NCI-H1092 treated with DMSO at 0.1 percent for 48 hours (cell line): ENCODE measurements at regions not wholly inside any gene's neighbourhood (a gene's known extent, or its start where the extent isn't known, plus 50 kb on each side); places are given as distances from the start of the nearest gene placed in this dataset.

Experiments used
- DNase-seq: peaks from one replicate; lab custom pipeline; 2025; lab: John Stamatoyannopoulos, UW

DNA sequence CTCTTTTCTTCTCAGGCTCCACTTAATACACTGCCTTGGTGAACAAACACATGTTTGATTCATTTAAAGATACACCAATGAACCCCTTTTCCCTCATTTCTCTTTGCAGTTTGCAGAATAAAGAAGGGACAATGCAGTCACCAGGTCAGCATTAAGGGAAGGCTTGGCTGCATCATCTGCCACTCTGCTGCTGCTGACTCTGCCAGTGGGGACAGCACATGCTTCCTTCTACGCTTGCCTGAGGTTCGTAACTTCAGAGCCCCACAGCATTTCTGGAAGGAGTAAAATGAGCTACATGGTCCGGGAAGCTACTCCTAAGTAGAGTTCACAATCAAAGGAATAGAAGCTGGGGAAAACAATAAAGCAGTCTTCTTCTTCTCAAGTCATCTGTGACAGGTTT, 178.9 kb upstream of the GATB start:
- DNase-seq = no peak

DNA sequence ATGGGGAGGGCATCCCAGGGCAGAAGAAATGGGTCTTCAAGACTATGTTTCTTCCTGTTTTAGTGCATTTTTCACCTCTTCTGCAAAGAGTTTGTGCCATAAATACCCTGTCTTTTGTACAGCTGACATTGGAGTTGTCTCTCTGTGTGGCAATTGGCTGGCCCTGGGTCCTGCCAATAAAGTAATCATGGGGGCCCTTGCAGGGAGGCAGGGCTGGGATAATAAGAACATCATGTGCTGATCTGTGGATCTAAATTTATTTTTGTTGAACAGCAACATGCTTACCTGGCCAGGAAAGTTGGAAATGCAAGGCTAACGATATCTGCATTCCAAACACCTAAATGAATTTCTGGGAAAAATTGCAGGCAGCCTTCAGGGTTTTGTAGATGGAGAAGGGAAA, 174.6 kb upstream of the GATB start:
- no peak for DNase-seq

DNA sequence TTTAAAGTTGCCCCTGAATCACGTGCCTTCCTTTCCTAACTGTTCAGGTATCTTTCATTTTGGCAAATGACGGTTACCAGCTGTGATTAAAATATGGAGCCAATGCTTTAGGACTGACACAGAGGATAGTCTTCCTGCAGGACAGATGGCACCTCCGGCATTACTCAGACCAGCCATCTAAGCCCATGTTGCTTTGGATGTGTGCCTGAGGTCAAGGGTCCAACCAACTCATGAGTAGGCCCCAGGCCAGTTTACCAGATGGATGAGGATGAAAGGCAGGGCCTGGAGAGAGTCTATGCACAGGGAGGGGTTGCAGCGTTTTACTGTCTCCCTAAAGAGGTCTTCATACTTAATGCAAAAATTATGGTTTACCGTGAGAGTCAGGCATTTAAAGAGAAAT, 174.0 kb upstream of the GATB start:
- no peak for DNase-seq

DNA sequence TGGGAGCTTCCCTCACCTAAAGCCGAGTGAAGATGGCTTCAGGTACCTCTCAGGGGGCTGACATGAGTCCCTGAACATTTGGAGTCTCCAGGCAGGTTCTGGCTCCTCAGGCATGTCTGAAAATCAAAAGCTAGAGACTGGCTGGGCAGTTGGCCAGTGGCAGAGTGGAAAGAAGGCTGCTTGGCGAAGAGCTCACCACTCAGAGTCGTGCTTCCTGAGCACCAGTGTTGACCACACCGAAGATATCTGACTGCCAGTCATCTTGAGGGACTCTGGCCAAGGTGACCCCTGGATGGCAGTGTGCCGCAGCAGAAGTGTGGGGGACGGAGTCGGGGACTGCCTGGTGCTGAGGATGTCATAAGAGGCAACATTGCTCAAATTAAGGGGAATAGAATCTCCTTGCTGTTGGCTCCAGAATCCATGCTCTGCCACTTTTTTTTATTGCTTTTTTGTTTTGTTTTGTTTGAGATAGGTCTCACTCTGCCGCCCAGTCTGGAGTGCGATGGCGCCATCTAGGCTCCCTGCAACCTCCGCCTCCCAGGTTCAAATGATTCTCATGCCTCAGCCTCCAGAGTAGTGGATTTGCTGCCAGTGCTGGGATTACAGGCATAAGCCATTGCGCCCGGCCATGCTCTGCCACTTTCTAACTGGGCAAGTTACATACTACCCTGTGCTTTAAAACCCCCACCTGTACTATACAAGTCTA, 172.5 kb upstream of the GATB start:
- no peak for DNase-seq

DNA sequence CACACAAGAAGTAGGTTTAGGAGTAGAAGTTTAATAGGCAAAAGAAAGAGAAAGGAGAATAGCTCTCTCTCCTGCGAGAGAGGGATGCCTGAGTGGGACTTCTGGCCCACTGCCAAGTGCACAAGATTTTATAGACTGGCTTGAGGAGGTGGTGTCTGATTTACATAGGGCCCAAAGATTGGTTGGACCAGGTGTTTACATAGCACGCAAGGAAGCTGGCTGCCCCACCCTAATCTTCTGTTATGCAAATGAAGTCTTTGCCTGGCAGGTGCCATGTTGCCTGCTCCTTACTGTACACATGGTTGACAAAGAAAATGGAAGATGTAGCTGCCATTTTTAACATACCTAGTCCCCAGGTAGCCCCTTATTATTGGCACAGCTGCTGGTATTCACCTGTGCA, 170.8 kb upstream of the GATB start:
- no peak for DNase-seq

DNA sequence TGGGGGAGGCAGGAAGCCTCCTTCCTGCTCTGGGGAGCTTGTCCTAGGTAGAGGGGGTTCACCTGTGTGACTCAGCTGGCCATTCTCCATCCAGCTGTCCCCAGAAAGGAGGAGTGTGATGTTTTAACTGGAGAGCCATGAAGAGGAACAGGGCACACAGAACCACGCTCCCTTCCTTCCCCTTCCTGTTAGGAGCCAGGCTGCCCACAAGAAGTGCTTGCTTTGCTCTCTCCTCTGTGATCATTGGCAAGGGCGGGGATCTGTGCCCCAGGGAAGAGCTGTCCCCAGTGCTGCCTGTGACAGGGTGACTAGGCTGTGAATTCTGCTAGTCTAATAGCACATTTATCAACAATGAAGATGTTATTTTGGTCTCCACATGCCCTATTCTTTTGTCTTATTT, 169.6 kb upstream of the GATB start:
- DNase-seq = no peak

DNA sequence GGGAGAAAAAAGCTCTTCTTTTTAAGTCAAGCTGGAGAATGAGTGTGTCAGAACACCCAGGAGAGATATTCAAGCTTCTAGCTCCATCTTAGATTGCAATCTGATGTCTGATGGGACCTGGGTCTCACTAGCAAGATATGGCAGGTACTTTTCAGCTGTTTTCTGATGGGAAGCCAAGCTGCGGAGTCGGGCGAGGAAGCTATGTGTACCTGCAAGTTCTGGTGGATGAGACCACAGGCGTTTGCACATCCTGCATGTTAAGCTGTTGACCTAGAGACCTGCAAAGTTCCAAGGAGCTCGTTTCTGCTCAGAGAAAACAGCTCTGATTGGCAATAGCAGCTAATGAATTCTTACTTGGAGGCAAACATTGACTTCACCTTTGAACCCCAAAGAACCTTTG, 167.3 kb upstream of the GATB start:
- DNase-seq = no peak

DNA sequence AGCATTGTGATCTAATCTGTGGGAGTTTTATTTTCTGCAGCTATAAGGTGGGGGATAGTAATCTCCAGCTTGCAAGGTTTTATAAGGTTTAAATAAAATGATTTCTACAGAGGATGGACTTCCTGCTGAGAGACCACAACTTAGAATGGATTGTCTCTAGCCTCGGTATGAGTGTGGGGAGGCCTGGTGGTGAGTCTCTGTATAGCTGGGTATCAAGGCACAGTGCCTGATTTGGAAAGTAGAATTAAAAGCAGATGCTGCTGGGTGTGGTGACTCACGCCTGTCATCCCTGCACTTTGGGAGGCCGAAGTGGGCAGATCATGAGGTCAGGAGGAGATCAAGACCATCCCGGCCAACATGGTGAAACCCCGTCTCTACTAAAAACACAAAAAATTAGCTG, 162.0 kb upstream of the GATB start:
- no peak for DNase-seq

DNA sequence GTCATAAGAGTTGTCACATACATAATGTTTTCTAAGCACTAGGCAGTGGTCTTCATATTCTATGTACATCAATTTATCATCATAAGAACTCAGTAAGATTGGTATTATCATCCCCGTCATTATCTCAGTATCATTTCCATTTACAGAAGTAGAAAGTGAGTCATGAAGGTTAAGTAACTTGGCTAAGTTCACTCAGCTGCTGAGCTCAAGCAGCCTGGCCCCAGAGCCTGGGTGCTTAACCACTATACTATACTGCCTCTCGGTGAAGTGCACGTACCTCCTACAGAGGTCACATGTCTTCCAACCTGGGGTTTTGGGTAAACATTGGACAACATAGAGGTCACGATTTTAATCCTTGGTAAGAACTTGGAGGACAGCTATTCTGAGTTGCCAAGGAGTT, 161.5 kb upstream of the GATB start:
- no peak for DNase-seq

DNA sequence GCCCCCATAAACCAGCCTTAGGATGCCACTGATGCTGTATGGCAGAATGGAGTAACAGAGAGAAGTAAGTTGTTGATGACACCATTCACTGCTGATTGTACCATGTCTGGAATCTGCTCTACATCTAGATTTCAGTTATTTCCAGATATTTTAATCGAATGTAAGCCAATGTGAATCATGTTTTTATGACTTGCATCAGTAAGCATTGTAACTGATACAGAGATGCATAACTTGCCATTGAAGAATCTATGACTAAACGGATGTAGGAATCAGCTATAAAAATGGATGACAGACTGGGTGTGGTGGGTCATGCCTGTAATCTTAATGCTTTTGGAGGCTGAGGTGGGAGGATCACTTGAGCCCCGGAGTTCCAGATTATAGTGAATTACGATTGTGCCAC, 161.0 kb upstream of the GATB start:
- no peak for DNase-seq

DNA sequence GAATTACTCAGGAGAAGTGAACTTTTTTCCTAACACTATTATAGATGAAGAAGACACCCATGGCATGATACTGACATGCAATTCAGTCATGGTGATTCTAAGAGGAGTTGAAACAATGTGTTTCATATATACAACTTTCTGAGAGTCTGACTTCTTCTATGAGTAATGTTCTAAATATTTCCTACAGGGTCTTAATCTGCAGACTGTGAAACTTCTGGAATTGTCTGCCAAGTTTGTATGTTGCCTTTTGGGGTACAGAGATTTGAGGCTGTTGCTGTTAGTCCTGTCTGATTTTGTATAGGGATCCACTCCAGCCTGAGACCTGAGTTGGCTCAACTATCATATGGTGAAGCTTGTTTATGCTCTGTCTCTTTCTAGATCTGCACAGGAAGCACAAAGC, 160.6 kb upstream of the GATB start:
- no peak for DNase-seq

DNA sequence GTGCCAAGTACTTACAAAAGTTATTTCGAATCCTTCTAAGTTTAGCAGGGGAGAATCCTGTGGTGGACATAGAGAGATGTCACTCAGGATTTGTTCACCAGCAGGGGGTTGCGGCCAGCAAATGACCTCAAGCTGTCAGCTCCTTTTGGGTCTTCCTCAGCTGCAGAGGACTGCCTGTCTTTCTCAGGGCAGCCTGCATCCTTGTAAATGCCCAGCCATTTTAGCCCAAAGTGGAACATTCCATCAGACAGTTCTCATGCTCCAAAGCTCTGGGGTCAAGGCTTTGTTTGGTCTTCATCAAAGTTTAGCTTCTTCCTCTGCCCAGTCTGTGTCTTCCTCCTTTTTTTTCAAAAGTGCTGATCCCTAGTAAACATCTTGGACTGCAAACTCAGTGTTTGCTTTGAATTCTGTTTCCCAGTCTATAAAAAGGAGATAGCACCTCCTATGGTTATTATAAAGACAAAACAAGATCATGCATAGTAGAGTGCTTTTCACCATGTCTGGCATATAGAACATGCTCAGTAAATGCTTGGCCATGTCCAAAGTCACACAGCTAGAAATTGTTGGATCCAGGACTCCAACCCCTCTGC, 156.4 kb upstream of the GATB start:
- no peak for DNase-seq

DNA sequence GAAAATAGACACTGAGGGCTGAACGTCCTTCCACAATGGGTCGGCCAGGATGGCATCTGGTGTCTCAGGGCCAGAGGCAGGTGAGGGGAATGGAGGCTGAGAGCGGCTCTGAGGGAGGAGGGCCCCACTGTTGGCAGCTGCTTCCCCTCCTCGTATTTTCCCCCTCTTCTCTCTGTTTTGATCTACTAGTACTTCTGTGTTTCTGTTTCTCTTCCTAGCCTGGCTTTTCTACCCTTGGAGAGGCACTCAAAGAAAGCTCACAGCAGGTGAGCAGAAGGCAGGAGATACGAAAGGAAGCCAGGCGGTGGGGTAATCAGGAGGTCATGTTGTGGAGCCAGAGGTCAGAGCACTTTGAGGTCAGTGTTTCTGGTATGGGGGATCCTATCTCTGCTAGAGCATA, 151.8 kb upstream of the GATB start:
- DNase-seq = no peak

DNA sequence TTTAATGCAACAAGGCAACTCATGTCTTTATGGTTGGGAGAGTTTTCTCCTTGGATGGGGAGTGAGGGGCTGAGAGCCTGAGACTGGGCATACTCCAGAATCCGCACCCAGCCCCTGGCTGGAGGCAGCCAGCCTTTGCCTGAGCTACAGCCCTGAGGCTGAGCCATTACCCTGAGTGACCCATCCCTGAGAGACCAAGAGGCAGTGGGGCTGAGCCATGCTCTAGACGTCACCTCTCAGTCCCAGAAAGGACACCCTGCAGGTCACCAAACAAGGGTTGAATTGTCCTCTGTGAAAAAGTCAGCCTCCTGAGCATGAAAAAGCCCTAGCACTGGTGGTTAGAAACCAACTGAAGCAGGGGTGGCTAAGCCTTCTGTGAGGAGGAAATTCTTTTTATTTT, 151.2 kb upstream of the GATB start:
- DNase-seq = no peak

DNA sequence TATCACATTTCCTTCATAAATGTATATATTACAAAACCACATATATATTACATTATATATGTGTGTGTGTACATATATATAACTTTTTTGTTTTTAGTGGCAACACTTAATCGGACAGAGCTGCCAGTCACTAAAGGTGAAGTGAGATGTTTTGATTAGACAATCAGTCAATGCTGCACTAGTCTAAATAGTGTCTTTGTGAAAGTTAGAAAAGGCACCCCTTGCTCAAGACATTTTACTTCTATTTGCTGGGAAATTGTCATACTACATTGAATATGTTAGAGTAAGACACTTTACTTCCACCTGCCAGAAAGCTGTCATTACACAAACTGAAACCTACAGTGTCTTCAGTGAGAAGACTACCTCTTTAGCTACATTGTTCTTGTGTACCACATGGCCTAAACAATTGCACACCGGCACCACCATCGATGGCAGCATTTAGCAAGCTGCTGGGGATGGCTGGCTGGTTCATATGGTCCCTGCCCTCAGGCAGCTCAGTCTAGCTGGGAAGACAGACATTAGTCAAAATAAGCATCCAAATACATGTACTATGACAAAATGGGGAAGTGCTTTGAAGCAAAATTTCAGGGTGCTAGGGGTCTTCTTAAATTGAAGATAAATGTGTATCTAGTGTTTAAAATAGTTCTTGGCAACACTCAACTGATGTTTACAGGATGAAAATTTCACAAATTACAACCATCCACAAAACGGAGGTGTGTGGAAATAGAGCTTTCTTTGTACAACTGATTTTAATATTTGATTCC, 148.1 kb upstream of the GATB start:
- no peak for DNase-seq

DNA sequence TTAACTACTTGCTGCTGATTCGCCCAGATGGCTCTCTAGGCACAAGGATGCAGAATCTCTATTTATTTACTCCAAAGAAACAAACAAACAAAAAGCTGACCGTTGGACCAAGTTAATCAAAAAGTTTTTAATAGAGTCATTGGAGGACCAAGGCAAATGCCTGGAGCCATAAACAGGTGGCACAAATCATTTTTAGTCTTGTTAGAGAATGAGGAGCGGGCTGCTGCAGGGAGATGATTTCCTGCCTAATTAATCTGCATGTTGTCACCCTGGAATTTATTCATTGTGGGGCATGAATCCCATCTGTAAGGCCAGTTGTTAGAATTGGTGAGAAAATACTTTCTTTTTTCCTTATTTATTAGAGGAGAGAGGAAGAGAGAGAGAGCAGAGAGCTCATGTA, 147.4 kb upstream of the GATB start:
- DNase-seq = no peak

DNA sequence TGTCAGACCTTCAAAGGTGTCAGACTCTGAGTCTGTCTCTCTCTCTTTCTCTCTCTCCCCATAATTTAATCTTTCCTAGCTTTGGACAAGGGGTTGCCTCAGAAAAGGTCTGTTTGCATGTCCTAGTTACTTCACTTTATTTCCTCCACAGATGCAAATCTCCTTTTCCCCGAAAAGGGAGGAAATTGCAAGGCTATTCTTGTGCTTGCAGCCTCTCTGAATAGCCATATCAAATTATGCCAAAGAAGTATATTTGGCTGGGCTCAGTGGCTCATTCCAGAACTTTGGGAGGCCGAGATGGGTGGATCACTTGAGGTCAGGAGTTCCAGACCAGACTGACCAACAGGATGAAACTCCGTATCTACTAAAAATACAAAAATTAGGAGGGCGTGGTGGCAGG, 145.6 kb upstream of the GATB start:
- no peak for DNase-seq

DNA sequence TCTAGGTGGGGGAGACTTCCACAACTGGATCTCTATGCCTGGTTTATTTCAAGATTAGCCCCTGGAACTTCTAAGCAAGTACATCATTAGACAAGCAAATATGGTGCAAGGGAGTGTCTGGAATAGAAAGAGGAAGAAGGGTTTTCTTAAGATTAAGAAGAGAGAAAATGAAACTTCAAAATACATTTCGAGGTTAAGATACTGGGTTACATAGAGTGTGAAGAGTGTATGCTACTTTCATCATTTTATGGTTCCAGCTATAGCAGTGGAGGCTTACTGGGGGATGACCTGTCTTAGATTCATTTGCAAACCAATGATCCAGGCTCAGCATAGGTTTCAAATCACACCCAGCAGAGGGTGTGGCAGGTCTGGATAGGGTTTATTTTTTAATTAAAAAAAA, 144.4 kb upstream of the GATB start:
- DNase-seq = no peak

DNA sequence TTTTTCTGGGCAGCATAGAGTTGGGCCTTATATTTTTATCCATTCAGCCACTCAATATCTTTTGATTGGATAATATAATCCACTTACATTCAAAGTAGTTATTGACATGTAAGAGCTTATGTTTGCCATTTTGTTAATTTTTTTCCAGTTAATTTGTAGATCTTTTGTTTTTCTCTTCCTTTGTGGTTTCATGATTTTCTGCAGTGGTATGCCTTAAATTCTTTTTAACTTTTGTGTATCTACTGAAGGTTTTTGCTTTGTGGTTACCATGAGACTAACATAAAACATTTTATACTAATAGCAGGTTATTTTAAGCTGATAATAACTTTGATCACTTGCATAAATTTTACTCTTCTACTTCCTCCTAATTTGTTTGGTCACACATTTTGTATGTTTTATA, 140.8 kb upstream of the GATB start:
- no peak for DNase-seq

DNA sequence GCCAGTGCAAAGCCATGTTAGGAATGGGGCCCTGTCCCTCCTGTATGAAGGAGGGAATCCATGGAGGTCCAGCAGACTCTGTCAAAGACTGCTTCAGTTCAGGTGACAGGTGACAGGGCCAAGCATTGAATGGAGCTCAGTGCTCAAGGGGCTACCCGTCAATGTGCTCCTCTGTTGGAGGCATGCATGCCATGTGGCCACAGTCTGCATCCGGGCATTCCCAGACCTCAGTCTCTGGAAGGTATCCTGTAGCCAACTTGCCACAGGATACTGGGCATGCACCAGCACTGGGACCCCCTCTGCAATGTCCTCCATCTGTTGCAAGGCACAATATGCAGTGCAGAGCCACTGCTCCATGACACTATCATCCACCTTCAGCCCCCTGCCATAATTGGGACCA, 136.1 kb upstream of the GATB start:
- no peak for DNase-seq

DNA sequence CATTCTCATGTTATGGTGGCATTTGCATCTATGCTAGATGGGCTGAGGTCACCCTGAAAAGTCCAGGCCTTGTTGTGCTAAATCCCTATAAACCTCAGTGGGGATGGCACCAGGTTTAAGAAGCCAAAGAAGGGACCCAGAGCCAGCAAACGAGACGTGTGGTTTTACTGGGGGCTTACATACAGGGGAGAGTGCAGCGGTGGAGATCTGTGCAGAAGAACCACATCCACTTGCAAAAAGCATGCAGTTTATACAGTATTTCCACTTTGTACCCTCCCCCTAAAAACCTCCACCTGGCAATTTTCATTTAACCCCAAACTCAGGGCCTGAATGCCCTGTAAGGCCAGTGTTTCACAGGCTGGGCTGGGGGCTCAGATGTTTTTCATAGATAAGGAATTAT, 134.9 kb upstream of the GATB start:
- no peak for DNase-seq

DNA sequence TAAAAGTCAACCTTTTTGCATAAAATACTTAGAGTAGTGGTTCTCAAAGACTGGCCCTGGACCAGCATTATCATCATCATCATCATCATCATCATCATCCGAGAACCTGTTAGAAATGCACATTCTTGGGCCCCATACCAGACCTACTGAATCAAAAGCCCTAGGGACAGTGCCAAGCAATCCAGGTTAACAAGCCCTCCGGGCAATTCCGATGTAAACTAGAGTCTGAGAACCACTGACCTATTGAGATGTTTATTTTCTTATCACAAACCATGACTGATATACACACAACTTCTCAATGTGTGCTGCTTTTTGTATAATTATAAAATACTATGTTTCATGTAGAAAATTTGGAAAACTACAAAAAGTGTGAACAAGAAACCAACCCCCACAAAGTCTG, 133.4 kb upstream of the GATB start:
- no peak for DNase-seq

DNA sequence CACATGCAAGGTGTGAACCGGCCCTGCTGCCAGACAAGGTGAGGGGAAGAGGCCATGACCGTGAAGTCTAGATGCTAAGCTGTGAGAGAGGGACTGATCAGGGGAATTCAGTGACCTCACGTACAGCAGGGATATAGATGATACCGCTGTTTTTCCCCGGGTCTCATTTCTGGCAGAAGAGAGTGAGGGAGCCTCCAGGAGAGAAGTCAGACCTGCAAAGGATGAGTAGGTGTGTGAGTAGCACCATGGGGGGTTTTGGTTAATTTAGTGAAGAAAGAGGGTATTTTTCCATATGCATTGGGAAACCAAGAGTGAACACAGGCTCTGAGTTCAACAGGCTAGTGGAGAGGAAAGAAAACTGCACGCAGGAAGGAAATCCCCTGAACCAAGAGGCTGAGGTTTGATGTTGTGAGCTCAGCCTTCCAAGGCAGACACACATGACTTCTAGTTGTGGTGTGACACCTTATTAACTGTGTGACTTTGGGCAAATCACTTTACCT, 127.6 kb upstream of the GATB start:
- no peak for DNase-seq

DNA sequence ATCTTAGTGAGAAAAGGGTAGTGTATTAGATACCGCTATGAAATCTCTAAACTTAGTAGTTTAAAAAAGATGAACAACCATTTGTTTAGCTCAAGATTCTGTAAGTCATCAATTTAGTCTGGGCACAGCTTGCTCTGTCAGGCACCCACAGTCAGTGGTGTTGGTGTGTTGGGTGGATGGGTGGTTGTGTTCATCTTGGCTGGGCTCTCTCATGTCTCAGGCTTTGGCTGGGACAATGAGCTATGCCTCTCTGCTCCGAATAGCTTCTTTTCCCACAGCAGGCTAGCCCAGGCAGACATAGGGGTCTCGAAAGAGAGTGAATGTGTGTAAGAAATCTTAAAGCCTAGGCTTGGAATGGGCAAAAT, 127.0 kb upstream of the GATB start:
- DNase-seq = no peak
